Brain microvascular endothelial cell (primary cell): ENCODE measurements at regions not wholly inside any gene's neighbourhood (a gene's known extent, or its start where the extent isn't known, plus 50 kb on each side); places are given as distances from the start of the nearest gene placed in this dataset.

ENCODE experiments used
- DNase-seq: peaks from one replicate; pipeline ENCODE4 v3.0.0-alpha.2; 2020
- H3K27ac ChIP-seq: fragments of 250-450 bp; sonication (Bioruptor Pico); 2 replicates; pipeline ENCODE4 v1.5.1; 2020; ENCODE audit warnings: mild to moderate bottlenecking, moderate library complexity
- H3K27me3 ChIP-seq: fragments of 250-450 bp; sonication (Bioruptor Pico); replicated peaks from 2 replicates; pipeline ENCODE4 v1.5.1; 2020; ENCODE audit warnings: mild to moderate bottlenecking
- H3K36me3 ChIP-seq: fragments of 250-450 bp; sonication (Bioruptor Pico); replicated peaks from 2 replicates; pipeline ENCODE4 v1.5.1; 2020; ENCODE audit warnings: mild to moderate bottlenecking
- H3K4me3 ChIP-seq: 2 replicates; pipeline ENCODE4 v1.5.1; 2011; ENCODE audit warnings: low read depth, mild to moderate bottlenecking, control low read depth, low read length, moderate library complexity
- in situ Hi-C: cut with HindIII; loops from 2 replicates; pipeline ENCODE4 v1.10.0; 2017; ENCODE audit warnings: low sequenced_read_pairs, low pct_ligation_motif_present
- TF ChIP-seq, protein P1 (sequence below): IDR thresholded peaks from 2 replicates; pipeline ENCODE4 v1.5.1; 2011; ENCODE audit warnings: low read depth, mild to moderate bottlenecking, moderate library complexity, low read length, control low read depth, inconsistent platforms; ENCODE audit errors: missing control alignments

DNA sequence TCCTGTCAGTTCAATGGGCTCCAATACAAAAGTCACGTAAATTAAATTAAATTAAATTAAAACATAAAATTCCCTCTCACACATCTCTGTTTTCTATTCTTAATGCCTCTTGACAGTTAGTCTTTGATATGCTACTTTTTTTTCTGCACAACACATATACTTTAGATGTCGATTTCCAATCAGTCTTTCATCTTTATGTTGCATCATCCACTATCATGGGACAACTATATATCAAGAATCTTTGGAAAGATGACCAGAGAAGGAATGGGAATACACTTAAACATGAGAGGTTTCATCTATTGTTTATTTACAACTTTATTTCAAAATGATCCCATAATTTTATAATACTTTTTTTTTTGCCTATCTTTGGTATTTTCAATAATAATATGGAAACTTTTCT is 733.3 kb upstream of the FANCL start:
- Histone ChIP-seq H3K27ac (no peak overlapping the region), H3K36me3 (no peaks in the 10 kb centered on the region), H3K4me3 (no peak overlapping the region), H3K27me3 (no peaks in the 10 kb centered on the region)
- no peak for DNase-seq
- TF ChIP-seq, protein P1, sequence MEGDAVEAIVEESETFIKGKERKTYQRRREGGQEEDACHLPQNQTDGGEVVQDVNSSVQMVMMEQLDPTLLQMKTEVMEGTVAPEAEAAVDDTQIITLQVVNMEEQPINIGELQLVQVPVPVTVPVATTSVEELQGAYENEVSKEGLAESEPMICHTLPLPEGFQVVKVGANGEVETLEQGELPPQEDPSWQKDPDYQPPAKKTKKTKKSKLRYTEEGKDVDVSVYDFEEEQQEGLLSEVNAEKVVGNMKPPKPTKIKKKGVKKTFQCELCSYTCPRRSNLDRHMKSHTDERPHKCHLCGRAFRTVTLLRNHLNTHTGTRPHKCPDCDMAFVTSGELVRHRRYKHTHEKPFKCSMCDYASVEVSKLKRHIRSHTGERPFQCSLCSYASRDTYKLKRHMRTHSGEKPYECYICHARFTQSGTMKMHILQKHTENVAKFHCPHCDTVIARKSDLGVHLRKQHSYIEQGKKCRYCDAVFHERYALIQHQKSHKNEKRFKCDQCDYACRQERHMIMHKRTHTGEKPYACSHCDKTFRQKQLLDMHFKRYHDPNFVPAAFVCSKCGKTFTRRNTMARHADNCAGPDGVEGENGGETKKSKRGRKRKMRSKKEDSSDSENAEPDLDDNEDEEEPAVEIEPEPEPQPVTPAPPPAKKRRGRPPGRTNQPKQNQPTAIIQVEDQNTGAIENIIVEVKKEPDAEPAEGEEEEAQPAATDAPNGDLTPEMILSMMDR: no peak
- in situ Hi-C loops: no loop called here

DNA sequence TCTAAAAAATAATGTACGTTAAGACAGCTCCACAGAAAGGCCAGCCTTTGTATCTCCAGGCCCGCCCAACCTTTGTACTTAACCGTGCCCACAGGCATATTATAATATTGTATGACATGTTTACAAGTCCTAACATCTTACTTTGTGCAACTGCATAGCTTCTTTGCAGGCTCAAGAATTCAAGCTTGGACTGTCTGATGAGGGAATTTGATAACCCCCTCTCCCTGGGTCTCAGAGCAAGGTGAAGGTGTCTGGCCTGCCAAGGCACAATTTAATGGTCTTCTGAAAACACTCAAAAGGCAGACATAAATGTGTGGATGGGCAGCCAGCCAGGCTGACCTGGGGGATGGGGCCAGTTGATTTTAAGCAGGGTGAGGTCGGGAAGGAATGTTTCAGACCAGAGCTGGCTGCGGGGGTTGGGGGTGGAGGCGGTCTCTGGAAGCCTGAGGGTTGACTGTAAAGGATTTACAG is 732.7 kb upstream of the FANCL start:
- Histone ChIP-seq H3K27me3 (no peaks in the 10 kb centered on the region), H3K4me3 (no peak overlapping the region), H3K27ac (no peak overlapping the region), H3K36me3 (no peaks in the 10 kb centered on the region)
- in situ Hi-C loops: no loop called here
- TF ChIP-seq, protein P1: no peak
- DNase-seq: no peak

DNA sequence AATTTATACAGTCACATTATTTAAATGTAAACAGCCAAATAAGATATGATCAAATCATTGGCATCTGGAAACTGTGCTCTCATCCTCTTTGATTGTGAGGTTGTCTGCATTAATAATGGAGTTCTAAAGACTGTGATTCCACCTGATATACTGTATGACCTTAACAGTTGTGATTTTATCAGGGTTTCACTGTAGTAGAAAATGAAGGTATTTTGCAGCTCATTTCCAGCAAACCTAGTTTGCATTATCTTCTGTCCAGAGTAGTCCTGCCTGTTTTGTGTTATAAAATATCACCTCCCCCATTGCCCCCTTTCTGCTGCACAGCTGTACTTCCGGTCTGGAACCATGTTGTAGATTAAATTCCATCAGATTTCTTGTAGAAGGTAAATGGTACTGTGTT is 731.6 kb upstream of the FANCL start:
- Histone ChIP-seq H3K4me3 (no peak overlapping the region), H3K27me3 (no peaks in the 10 kb centered on the region), H3K36me3 (no peaks in the 10 kb centered on the region), H3K27ac (no peak overlapping the region)
- in situ Hi-C loops: no loop called here
- DNase-seq: no peak
- TF ChIP-seq, protein P1: no peak

DNA sequence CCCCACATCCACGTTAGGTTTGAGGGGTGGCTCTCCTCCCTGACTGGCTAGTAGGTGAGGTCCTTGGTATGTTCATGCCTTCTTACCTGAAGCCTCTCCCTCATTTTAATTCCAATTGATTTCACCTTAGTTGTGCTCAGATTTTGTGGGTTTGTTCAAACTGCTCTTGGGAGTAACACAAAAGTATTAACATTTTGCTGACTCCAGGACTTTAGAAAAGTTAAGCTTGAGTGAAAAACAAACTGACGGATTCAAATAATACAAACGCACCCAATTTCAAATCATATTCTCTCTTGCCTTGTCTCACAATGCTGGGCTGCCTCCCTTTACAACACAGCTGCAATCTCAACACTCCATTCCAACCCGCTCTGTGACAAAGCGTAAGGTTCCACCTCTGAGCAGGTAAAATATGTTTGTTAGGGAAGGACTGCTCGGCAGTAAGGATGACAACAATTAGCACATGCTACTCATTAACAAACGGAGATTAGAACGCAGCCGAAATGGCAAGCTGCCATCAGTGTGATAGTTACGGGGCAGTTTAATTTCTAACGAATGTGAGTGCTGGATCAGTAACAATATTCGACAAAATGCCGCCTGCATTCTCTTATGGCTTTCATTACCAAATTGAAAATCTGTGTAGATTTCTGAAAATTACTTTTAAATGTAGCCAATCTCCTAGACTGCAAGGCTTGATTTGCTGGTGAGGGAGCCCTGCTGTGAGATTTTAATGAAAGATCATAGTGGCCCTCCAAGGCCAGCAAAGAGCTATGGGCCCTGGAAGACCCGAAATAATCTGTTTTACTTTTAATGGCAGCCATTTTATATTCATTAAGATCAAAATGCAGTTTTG is 730.6 kb upstream of the FANCL start:
- TF ChIP-seq, protein P1: no peak
- no peak for DNase-seq
- Histone ChIP-seq H3K36me3 (no peaks in the 10 kb centered on the region), H3K27me3 (no peaks in the 10 kb centered on the region), H3K27ac (no peak overlapping the region), H3K4me3 (no peak overlapping the region)
- in situ Hi-C loops: no loop called here

DNA sequence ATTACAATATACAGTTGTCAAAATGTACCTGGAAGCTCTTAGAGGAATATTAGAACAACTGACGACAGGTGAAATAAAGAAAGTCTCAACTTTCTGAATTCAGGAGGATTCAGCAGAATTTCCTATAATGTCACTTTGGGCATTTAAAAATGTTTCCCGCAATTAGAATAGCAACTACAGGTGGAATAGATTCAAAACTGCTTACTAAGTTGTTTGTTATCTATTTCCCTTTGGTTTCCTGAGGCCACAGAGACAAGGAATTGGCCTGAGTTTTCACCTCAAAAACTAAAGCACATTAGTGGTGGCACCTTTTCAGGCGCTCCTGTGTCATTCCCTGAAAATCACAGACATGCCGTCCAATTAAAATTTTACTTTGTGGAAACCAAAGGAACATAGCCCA is 729.2 kb upstream of the FANCL start:
- DNase-seq: no peak
- Histone ChIP-seq H3K36me3 (no peaks in the 10 kb centered on the region), H3K27ac (no peak overlapping the region), H3K4me3 (no peak overlapping the region), H3K27me3 (no peaks in the 10 kb centered on the region)
- in situ Hi-C loops: no loop called here
- TF ChIP-seq, protein P1: no peak
